ENCODE measurements at regions not wholly inside any gene's neighbourhood (a gene's known extent, or its start where the extent isn't known, plus 50 kb on each side); places are given as distances from the start of the nearest gene placed in this dataset.

DNA sequence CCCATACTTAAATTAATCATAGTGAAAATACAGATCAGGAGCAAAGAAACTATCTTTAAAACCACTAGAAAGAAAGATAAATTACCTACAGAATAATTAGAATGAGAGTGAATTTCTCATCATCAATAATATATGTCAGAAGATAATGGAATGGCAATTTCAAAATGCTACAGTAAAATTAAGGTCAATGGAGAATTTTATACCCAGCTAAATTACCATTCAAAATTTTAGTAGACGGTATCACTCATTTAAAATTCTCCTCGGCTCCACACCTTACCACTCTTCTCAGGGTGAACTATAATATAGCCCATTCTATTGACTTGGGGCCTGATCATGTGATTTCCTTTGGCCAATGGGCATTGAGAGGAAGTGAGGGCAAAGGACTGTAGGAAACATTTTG is 192.5 kb upstream of the TCERG1L start:
- H3K18ac ChIP-seq (ENCODE audit: low read length) = no peak overlapping the region
- no peaks in the 10 kb centered on the region for H3K79me1 ChIP-seq (ENCODE audit: low read length)
- no peak overlapping the region for H3K4me3 ChIP-seq (ENCODE audit: low read length)
- H2BK15ac ChIP-seq (replicated peaks; ENCODE audit: low read depth) = no peak overlapping the region
- no peak overlapping the region for H2BK120ac ChIP-seq (ENCODE audit: low read depth, low read length)
- no peaks in the 10 kb centered on the region for H3K36me3 ChIP-seq (ENCODE audit: control insufficient read depth, insufficient read depth, low read length)
- no peaks in the 10 kb centered on the region for H3K4me1 ChIP-seq (ENCODE audit: control insufficient read depth, low read depth, low read length)
- DNase-seq = no peak
- H2AK5ac ChIP-seq (ENCODE audit: low read length) = no peak overlapping the region
- H2BK5ac ChIP-seq (ENCODE audit: low read length) = no peak overlapping the region
- no peak overlapping the region for H3K9ac ChIP-seq (ENCODE audit: low read length)
- no peak overlapping the region for H4K8ac ChIP-seq (ENCODE audit: low read depth, low read length)
- WGBS (ENCODE audit: extremely low coverage, insufficient coverage, low lambda C conversion rate) = no CpG with 5 or more reads among the region's 2 CpGs
- no peak overlapping the region for H3K23ac ChIP-seq (ENCODE audit: low read length)
- no peaks in the 10 kb centered on the region for H3K79me2 ChIP-seq (ENCODE audit: control insufficient read depth, insufficient read depth, low read length)
- no peaks in the 10 kb centered on the region for H3K27me3 ChIP-seq (ENCODE audit: insufficient read depth, low read length, poor library complexity)
- no peak overlapping the region for H3K27ac ChIP-seq (ENCODE audit: low read depth, low read length)
- no peak overlapping the region for H4K5ac ChIP-seq (ENCODE audit: low read length)
- H3K4me2 ChIP-seq (ENCODE audit: low read length) = no peak overlapping the region
- no peak overlapping the region for H3K56ac ChIP-seq (ENCODE audit: low read length)
- no peak overlapping the region for H3K4ac ChIP-seq (ENCODE audit: low read depth, low read length)

DNA sequence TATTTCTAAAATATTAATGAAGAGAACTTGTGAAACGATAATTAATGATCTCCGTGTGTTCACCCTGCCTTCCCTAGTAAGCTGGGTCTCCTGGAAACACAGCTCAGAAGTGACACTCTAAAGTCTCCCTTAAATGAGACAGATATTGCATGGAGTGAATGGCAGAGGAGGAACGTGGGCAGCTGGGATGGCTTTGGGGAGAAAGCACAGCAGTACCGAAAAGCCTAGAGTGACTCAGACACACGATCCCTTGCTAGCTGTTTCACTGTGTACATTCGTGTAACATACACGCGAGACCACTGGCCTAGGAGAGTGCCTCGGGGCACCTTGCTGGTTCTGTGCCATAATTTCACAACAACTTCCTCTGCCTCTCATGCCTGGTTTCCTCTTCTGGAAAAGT is 199.9 kb upstream of the TCERG1L start:
- Histone ChIP-seq H3K4ac (ENCODE audit: low read depth, low read length) (no peak overlapping the region), H2BK15ac (replicated peaks; ENCODE audit: low read depth) (no peak overlapping the region), H3K4me3 (ENCODE audit: low read length) (no peak overlapping the region), H4K8ac (ENCODE audit: low read depth, low read length) (no peak overlapping the region), H2BK5ac (ENCODE audit: low read length) (no peak overlapping the region), H3K4me1 (ENCODE audit: control insufficient read depth, low read depth, low read length) (no peaks in the 10 kb centered on the region), H3K27me3 (ENCODE audit: insufficient read depth, low read length, poor library complexity) (no peaks in the 10 kb centered on the region), H3K9ac (ENCODE audit: low read length) (no peak overlapping the region), H2AK5ac (ENCODE audit: low read length) (no peak overlapping the region), H3K79me2 (ENCODE audit: control insufficient read depth, insufficient read depth, low read length) (no peaks in the 10 kb centered on the region), H3K23ac (ENCODE audit: low read length) (no peak overlapping the region), H4K5ac (ENCODE audit: low read length) (no peak overlapping the region), H3K27ac (ENCODE audit: low read depth, low read length) (no peak overlapping the region), H3K56ac (ENCODE audit: low read length) (no peak overlapping the region), H3K18ac (ENCODE audit: low read length) (no peak overlapping the region), H3K79me1 (ENCODE audit: low read length) (no peaks in the 10 kb centered on the region), H3K36me3 (ENCODE audit: control insufficient read depth, insufficient read depth, low read length) (no peaks in the 10 kb centered on the region), H2BK120ac (ENCODE audit: low read depth, low read length) (no peak overlapping the region), H3K4me2 (ENCODE audit: low read length) (no peak overlapping the region)
- no peak for DNase-seq
- WGBS (ENCODE audit: extremely low coverage, insufficient coverage, low lambda C conversion rate) = no CpG with 5 or more reads among the region's 9 CpGs

DNA sequence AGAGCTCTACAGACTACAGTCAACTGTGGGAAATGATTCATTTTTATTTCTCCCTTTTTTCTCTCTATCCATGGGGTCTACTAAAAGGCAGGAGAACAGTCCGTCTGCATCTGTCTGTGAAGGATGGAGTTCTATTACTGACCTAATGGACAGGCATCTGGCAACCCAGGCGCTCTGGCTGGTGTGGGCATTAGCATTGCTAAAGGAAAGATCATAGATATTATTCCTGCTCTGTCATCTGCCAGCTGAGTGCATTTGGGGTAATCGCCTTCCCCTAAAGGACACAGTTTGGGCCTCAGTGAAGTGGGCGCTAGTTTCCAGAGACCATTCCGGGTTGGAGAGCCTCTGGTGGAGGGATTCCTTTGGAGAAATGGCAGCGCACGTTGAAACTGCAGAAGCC is 201.3 kb upstream of the TCERG1L start:
- H2BK5ac ChIP-seq (ENCODE audit: low read length) = no peak overlapping the region
- no peak overlapping the region for H3K4ac ChIP-seq (ENCODE audit: low read depth, low read length)
- H3K4me2 ChIP-seq (ENCODE audit: low read length) = no peak overlapping the region
- H3K4me1 ChIP-seq (ENCODE audit: control insufficient read depth, low read depth, low read length) = no peaks in the 10 kb centered on the region
- H3K79me2 ChIP-seq (ENCODE audit: control insufficient read depth, insufficient read depth, low read length) = no peaks in the 10 kb centered on the region
- no peak overlapping the region for H3K18ac ChIP-seq (ENCODE audit: low read length)
- no peak overlapping the region for H2AK5ac ChIP-seq (ENCODE audit: low read length)
- no peak overlapping the region for H3K9ac ChIP-seq (ENCODE audit: low read length)
- no peaks in the 10 kb centered on the region for H3K36me3 ChIP-seq (ENCODE audit: control insufficient read depth, insufficient read depth, low read length)
- no peak overlapping the region for H2BK120ac ChIP-seq (ENCODE audit: low read depth, low read length)
- H3K4me3 ChIP-seq (ENCODE audit: low read length) = no peak overlapping the region
- no peak overlapping the region for H3K23ac ChIP-seq (ENCODE audit: low read length)
- no CpG with 5 or more reads among the region's 7 CpGs for WGBS (ENCODE audit: extremely low coverage, insufficient coverage, low lambda C conversion rate)
- no peak overlapping the region for H4K5ac ChIP-seq (ENCODE audit: low read length)
- H2BK15ac ChIP-seq (replicated peaks; ENCODE audit: low read depth) = no peak overlapping the region
- H3K27ac ChIP-seq (ENCODE audit: low read depth, low read length) = no peak overlapping the region
- no peak for DNase-seq
- H4K8ac ChIP-seq (ENCODE audit: low read depth, low read length) = no peak overlapping the region
- H3K27me3 ChIP-seq (ENCODE audit: insufficient read depth, low read length, poor library complexity) = no peaks in the 10 kb centered on the region
- H3K56ac ChIP-seq (ENCODE audit: low read length) = no peak overlapping the region
- H3K79me1 ChIP-seq (ENCODE audit: low read length) = no peaks in the 10 kb centered on the region

DNA sequence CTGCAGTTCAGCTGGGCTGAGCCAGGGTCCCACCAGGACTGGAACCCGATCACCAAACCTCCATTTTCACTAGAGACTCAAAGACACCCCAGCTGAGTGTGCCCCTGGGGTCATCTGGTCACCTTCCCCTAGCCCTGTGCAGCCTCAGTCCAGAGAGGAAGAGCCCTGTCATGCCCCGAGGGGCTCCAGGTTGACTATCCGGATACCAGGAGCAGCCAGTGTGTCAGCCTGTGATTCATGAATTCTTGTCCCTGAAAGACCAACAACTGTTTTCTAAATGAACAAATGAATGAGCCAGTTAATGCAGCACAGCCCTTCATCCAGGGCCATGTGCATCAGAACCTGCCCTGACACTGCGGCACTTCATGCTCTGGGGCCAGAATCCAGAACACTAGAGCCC is 201.9 kb upstream of the TCERG1L start:
- no peak overlapping the region for H3K56ac ChIP-seq (ENCODE audit: low read length)
- no peak overlapping the region for H3K4me3 ChIP-seq (ENCODE audit: low read length)
- WGBS (ENCODE audit: extremely low coverage, insufficient coverage, low lambda C conversion rate) = no CpG with 5 or more reads among the region's 4 CpGs

DNA sequence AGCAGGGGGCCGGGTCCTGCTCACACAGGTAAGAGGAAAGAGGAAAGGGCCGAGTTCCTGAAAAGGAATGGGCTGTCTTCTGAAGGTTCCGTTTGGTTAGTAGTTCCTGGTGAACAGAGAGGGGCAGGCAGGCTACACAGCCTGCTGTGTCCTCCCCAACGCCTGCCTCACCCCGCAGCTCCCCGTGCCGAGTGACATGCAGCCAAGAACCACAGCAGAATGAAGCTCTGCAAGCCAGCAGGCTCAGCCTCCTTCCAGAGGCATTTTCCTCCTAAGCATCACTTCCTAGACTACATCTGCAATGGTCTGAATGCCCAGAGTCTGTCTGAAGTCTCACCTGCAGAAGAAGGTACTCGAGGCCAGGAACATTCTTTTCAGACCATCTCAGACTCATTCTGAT is 202.4 kb upstream of the TCERG1L start:
- Histone ChIP-seq H3K79me2 (ENCODE audit: control insufficient read depth, insufficient read depth, low read length) (no peaks in the 10 kb centered on the region), H3K18ac (ENCODE audit: low read length) (no peak overlapping the region), H2BK5ac (ENCODE audit: low read length) (no peak overlapping the region), H2AK5ac (ENCODE audit: low read length) (no peak overlapping the region), H3K4ac (ENCODE audit: low read depth, low read length) (no peak overlapping the region), H3K4me3 (ENCODE audit: low read length) (no peak overlapping the region), H3K4me1 (ENCODE audit: control insufficient read depth, low read depth, low read length) (no peaks in the 10 kb centered on the region), H4K8ac (ENCODE audit: low read depth, low read length) (no peak overlapping the region), H3K36me3 (ENCODE audit: control insufficient read depth, insufficient read depth, low read length) (no peaks in the 10 kb centered on the region), H2BK15ac (replicated peaks; ENCODE audit: low read depth) (no peak overlapping the region), H4K5ac (ENCODE audit: low read length) (no peak overlapping the region), H2BK120ac (ENCODE audit: low read depth, low read length) (no peak overlapping the region), H3K9ac (ENCODE audit: low read length) (no peak overlapping the region), H3K23ac (ENCODE audit: low read length) (no peak overlapping the region), H3K4me2 (ENCODE audit: low read length) (no peak overlapping the region), H3K27ac (ENCODE audit: low read depth, low read length) (no peak overlapping the region), H3K56ac (ENCODE audit: low read length) (no peak overlapping the region), H3K27me3 (ENCODE audit: insufficient read depth, low read length, poor library complexity) (no peaks in the 10 kb centered on the region), H3K79me1 (ENCODE audit: low read length) (no peaks in the 10 kb centered on the region)
- DNase-seq = peak; percentile 9
- WGBS (ENCODE audit: extremely low coverage, insufficient coverage, low lambda C conversion rate) = no CpG with 5 or more reads among the region's 8 CpGs

More for the DNA sequence above, 201.9 kb upstream of the TCERG1L start:
- Histone ChIP-seq H3K36me3 (ENCODE audit: control insufficient read depth, insufficient read depth, low read length) (no peaks in the 10 kb centered on the region), H3K27me3 (ENCODE audit: insufficient read depth, low read length, poor library complexity) (no peaks in the 10 kb centered on the region), H3K4me2 (ENCODE audit: low read length) (no peak overlapping the region), H2BK15ac (replicated peaks; ENCODE audit: low read depth) (no peak overlapping the region), H4K8ac (ENCODE audit: low read depth, low read length) (no peak overlapping the region), H3K79me1 (ENCODE audit: low read length) (no peaks in the 10 kb centered on the region), H4K5ac (ENCODE audit: low read length) (no peak overlapping the region), H3K79me2 (ENCODE audit: control insufficient read depth, insufficient read depth, low read length) (no peaks in the 10 kb centered on the region), H2BK5ac (ENCODE audit: low read length) (no peak overlapping the region), H2BK120ac (ENCODE audit: low read depth, low read length) (no peak overlapping the region), H3K27ac (ENCODE audit: low read depth, low read length) (no peak overlapping the region), H3K18ac (ENCODE audit: low read length) (no peak overlapping the region), H3K23ac (ENCODE audit: low read length) (no peak overlapping the region), H3K4me1 (ENCODE audit: control insufficient read depth, low read depth, low read length) (no peaks in the 10 kb centered on the region), H2AK5ac (ENCODE audit: low read length) (no peak overlapping the region), H3K4ac (ENCODE audit: low read depth, low read length) (no peak overlapping the region), H3K9ac (ENCODE audit: low read length) (no peak overlapping the region)
- no peak for DNase-seq

DNA sequence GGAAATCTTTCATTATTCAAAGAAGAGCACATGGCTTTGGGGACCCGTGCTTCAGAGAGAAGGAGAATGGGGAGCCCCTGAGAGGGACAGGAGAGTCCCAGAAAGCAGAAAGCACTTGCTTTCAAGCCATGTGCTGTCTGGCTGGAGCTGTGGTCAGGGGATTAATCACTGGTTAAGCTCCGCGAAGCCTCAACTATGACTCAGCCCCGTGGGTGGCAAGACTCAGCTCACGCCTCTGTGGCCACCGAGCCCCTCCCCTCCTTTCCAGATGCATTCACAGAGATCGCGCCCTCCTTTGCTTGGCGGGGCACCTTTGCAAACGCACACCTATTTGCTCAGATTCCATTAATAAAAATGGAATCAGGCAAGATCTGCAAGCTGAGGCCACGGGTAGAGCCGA is 202.9 kb upstream of the TCERG1L start:
- H3K27me3 ChIP-seq (ENCODE audit: insufficient read depth, low read length, poor library complexity) = no peaks in the 10 kb centered on the region
- H3K27ac ChIP-seq (ENCODE audit: low read depth, low read length) = no peak overlapping the region
- no CpG with 5 or more reads among the region's 12 CpGs for WGBS (ENCODE audit: extremely low coverage, insufficient coverage, low lambda C conversion rate)
- H2AK5ac ChIP-seq (ENCODE audit: low read length) = no peak overlapping the region
- no peak overlapping the region for H2BK5ac ChIP-seq (ENCODE audit: low read length)
- H2BK15ac ChIP-seq (replicated peaks; ENCODE audit: low read depth) = no peak overlapping the region
- no peak overlapping the region for H4K5ac ChIP-seq (ENCODE audit: low read length)
- no peak overlapping the region for H3K23ac ChIP-seq (ENCODE audit: low read length)
- DNase-seq = peak; percentile 51
- H3K18ac ChIP-seq (ENCODE audit: low read length) = no peak overlapping the region
- H3K4me2 ChIP-seq (ENCODE audit: low read length) = no peak overlapping the region
- no peak overlapping the region for H3K56ac ChIP-seq (ENCODE audit: low read length)
- H3K36me3 ChIP-seq (ENCODE audit: control insufficient read depth, insufficient read depth, low read length) = no peaks in the 10 kb centered on the region
- no peak overlapping the region for H3K4ac ChIP-seq (ENCODE audit: low read depth, low read length)
- H2BK120ac ChIP-seq (ENCODE audit: low read depth, low read length) = no peak overlapping the region
- H3K4me3 ChIP-seq (ENCODE audit: low read length) = no peak overlapping the region
- no peaks in the 10 kb centered on the region for H3K4me1 ChIP-seq (ENCODE audit: control insufficient read depth, low read depth, low read length)
- H3K79me1 ChIP-seq (ENCODE audit: low read length) = no peaks in the 10 kb centered on the region
- no peak overlapping the region for H4K8ac ChIP-seq (ENCODE audit: low read depth, low read length)
- no peaks in the 10 kb centered on the region for H3K79me2 ChIP-seq (ENCODE audit: control insufficient read depth, insufficient read depth, low read length)
- H3K9ac ChIP-seq (ENCODE audit: low read length) = no peak overlapping the region
